ENCODE measurements at regions not wholly inside any gene's neighbourhood (a gene's known extent, or its start where the extent isn't known, plus 50 kb on each side); places are given as distances from the start of the nearest gene placed in this dataset.
"Not testable (repeated sequence)": the region's sequence is repeated elsewhere in the genome, so short reads cannot be mapped to it uniquely, and the experiment has no call there.

DNA sequence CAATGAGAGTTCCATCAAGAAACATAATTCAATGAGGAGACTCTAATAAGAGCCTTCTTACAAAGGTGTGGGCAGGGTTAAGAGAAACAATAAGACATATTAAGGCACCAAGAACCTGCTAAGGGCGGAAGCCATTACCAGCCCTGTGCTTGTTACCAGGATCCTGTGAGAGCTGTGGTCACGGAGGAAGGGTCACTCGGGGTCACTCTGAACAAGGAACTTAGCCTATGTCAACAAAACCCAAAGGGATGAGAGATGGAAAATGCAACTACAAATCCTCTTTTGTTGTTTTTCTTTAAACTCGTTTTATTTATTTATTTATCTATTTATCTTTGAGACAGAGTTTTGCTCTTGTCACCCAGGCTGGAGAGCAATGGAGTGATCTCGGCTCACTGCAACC lies 460.4 kb upstream of the CCDC196 start:
- H3K4me3 ChIP-seq (ENCODE audit: control insufficient read depth, low read depth, low read length) = no peak overlapping the region
- TF ChIP-seq, protein P1, sequence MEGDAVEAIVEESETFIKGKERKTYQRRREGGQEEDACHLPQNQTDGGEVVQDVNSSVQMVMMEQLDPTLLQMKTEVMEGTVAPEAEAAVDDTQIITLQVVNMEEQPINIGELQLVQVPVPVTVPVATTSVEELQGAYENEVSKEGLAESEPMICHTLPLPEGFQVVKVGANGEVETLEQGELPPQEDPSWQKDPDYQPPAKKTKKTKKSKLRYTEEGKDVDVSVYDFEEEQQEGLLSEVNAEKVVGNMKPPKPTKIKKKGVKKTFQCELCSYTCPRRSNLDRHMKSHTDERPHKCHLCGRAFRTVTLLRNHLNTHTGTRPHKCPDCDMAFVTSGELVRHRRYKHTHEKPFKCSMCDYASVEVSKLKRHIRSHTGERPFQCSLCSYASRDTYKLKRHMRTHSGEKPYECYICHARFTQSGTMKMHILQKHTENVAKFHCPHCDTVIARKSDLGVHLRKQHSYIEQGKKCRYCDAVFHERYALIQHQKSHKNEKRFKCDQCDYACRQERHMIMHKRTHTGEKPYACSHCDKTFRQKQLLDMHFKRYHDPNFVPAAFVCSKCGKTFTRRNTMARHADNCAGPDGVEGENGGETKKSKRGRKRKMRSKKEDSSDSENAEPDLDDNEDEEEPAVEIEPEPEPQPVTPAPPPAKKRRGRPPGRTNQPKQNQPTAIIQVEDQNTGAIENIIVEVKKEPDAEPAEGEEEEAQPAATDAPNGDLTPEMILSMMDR (IDR thresholded peaks at IDR 0.05; ENCODE audit: control insufficient read depth, insufficient read depth, low read depth, low read length, missing control alignments) = no peak
- DNase-seq (ENCODE audit: low read depth) = no peak

DNA sequence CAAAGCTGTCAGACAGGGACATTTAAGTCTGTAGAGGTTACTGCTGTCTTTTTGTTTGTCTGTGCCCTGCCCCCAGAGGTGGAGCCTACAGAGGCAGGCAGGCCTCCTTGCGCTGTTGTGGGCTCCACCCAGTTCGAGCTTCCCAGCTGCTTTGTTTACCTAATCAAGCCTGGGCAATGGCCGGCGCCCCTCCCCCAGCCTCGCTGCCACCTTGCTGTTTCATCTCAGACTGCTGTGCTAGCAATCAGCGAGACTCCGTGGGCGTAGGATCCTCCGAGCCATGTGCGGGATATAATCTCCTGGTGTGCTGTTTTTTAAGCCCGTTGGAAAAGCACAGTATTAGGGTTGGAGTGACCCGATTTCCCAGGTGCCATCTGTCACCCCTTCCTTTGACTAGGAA lies 454.2 kb upstream of the CCDC196 start:
- H3K4me3 ChIP-seq (ENCODE audit: control insufficient read depth, low read depth, low read length); DNase-seq (ENCODE audit: low read depth): not testable (repeated sequence)

DNA sequence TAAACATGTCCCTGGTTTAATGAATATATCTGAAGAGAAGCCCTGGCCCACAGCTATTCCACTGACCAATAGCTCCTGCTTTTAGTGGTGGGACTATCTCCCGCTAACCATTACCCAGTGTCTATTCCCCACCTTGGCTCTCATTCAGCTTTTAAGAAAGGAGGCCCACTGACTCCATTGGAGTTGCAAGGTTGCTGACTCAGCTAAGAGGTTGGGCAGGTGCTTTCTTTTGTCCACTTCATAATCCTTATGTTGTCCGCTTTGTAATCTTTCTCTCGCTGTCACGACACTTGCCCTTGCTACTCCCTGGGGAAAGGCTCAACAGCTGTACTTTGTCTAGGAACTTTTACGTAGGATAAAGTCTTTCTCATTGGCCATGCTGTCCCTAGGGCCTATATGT lies 453.4 kb upstream of the CCDC196 start:
- no peak for DNase-seq (ENCODE audit: low read depth)
- no peak overlapping the region for H3K4me3 ChIP-seq (ENCODE audit: control insufficient read depth, low read depth, low read length)
- TF ChIP-seq, protein P1 (IDR thresholded peaks at IDR 0.05; ENCODE audit: control insufficient read depth, insufficient read depth, low read depth, low read length, missing control alignments) = no peak

DNA sequence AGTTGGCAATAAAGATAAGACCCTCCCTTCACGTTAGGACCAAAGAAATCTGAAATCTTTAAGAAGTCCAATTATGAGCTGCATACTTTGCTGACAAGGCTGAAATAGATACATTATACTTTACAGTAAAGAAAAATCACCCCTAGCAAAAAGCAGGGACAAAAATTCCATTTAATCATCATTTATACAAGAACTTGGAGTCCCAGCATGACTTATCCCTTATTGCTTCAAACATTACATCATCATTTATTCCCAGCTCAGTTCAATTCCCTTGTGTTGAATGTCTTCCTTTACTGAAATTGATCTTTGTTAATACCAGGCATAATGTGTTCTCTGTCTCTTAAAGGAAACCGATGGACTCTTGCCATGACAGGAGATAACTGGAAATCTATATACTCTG lies 449.6 kb upstream of the CCDC196 start:
- no peak overlapping the region for H3K4me3 ChIP-seq (ENCODE audit: control insufficient read depth, low read depth, low read length)
- TF ChIP-seq, protein P1 (IDR thresholded peaks at IDR 0.05; ENCODE audit: control insufficient read depth, insufficient read depth, low read depth, low read length, missing control alignments) = no peak

DNA sequence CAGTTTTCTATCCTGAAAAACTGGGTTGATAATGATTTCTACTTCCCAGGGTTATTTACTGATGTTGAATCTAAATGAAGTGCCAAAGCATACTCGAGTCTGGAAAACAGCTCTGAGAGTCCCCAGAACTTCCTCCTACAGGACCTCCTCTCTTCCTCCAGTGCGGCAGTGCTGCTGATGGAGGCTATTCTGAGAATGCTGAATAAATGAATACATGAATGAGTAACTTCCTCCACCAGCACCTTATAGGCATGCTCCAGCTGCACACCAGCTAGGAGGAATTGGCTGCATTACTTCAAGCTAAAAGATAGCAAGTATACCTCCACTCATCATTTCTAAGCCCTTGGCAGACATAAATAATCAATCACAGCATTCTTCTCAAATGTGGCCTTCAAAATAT lies 448.8 kb upstream of the CCDC196 start:
- DNase-seq (ENCODE audit: low read depth) = no peak
- no peak overlapping the region for H3K4me3 ChIP-seq (ENCODE audit: control insufficient read depth, low read depth, low read length)
- TF ChIP-seq, protein P1 (IDR thresholded peaks at IDR 0.05; ENCODE audit: control insufficient read depth, insufficient read depth, low read depth, low read length, missing control alignments) = no peak

More for the DNA sequence above, 449.6 kb upstream of the CCDC196 start:
- no peak for DNase-seq (ENCODE audit: low read depth)

DNA sequence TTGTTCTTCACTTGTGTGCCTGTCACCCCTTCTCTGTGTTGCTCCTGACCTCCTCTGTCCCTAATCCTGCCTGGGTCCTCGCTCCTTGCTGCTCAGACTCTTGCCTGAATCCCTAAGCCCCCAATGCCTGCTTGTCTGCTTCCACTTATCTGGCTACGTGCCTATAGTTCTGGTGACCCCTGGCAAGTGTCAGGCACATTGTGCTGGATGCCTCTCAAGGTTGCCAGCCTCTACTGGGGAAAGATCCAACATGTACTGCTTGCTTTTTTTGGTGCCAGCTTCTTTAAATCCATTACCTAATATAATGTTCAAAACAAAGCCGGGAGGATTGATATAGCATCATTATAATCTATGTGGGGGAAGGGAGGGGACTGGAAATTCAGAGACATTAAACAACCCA lies 448.0 kb upstream of the CCDC196 start:
- H3K4me3 ChIP-seq (ENCODE audit: control insufficient read depth, low read depth, low read length) = no peak overlapping the region
- TF ChIP-seq, protein P1 (IDR thresholded peaks at IDR 0.05; ENCODE audit: control insufficient read depth, insufficient read depth, low read depth, low read length, missing control alignments) = no peak
- DNase-seq (ENCODE audit: low read depth) = no peak

DNA sequence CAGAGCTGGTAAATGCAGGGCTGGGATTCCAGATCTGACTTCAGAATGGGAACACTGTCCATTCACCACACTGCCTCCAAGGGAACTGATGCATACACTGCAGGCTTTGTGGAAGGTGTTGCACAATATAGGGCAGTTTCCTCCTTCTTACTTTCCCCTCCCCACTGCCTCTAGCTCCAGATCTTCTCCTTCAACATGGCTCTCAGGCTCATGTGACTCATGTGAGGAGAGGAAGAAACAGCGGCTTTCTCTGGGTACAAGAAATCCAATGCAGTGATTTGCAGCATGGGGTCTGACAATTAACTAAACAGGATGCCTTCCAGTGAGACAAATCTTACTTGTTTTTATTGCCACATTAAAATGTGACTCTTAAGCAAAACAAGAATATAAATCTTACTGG lies 447.6 kb upstream of the CCDC196 start:
- TF ChIP-seq, protein P1 (IDR thresholded peaks at IDR 0.05; ENCODE audit: control insufficient read depth, insufficient read depth, low read depth, low read length, missing control alignments) = no peak
- H3K4me3 ChIP-seq (ENCODE audit: control insufficient read depth, low read depth, low read length) = no peak overlapping the region
- DNase-seq (ENCODE audit: low read depth) = peak; percentile 51

Measured in AG09309 (cell line).